ENCODE measurements at regions not wholly inside any gene's neighbourhood (a gene's known extent, or its start where the extent isn't known, plus 50 kb on each side); places are given as distances from the start of the nearest gene placed in this dataset.

GRCh38 chr18:38475686-38476085, 910.1 kb upstream of the CELF4 start:
- CTCF ChIA-PET: no interaction called here
- DNase-seq (ENCODE audit: extremely low spot score): no peak
- no peak for TF ChIP-seq ARNT (IDR thresholded peaks at IDR 0.05)
- no peak for TF ChIP-seq L3MBTL2 (conservative IDR thresholded peaks at IDR 0.05)
- no peak for TF ChIP-seq HDGF (IDR thresholded peaks at IDR 0.05; ENCODE audit: borderline replicate concordance)
- TF ChIP-seq CTBP1 (IDR thresholded peaks at IDR 0.05; ENCODE audit: borderline replicate concordance): no peak
- TF ChIP-seq ZNF384 (IDR thresholded peaks at IDR 0.05): no peak
- no peak for TF ChIP-seq SP1 (IDR thresholded peaks at IDR 0.05)
- TF ChIP-seq NFRKB (IDR thresholded peaks at IDR 0.05): no peak
- TF ChIP-seq TARDBP (IDR thresholded peaks at IDR 0.05): no peak
- TF ChIP-seq FOXM1 (IDR thresholded peaks at IDR 0.05; ENCODE audit: borderline replicate concordance): no peak
- no peak for TF ChIP-seq ELF4 (IDR thresholded peaks at IDR 0.05)
- TF ChIP-seq SUZ12 (IDR thresholded peaks at IDR 0.05): no peak
- TF ChIP-seq, protein P1, sequence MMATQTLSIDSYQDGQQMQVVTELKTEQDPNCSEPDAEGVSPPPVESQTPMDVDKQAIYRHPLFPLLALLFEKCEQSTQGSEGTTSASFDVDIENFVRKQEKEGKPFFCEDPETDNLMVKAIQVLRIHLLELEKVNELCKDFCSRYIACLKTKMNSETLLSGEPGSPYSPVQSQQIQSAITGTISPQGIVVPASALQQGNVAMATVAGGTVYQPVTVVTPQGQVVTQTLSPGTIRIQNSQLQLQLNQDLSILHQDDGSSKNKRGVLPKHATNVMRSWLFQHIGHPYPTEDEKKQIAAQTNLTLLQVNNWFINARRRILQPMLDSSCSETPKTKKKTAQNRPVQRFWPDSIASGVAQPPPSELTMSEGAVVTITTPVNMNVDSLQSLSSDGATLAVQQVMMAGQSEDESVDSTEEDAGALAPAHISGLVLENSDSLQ (IDR thresholded peaks at IDR 0.05): no peak
- TF ChIP-seq FOXK2 (IDR thresholded peaks at IDR 0.05): no peak
- TF ChIP-seq FOXA1 (IDR thresholded peaks at IDR 0.05): no peak
- no peak for TF ChIP-seq BHLHE40 (IDR thresholded peaks at IDR 0.05; ENCODE audit: borderline replicate concordance)
- TF ChIP-seq LEF1 (IDR thresholded peaks at IDR 0.05; ENCODE audit: borderline replicate concordance): no peak
- POLR2A ChIA-PET: no interaction called here

DNA sequence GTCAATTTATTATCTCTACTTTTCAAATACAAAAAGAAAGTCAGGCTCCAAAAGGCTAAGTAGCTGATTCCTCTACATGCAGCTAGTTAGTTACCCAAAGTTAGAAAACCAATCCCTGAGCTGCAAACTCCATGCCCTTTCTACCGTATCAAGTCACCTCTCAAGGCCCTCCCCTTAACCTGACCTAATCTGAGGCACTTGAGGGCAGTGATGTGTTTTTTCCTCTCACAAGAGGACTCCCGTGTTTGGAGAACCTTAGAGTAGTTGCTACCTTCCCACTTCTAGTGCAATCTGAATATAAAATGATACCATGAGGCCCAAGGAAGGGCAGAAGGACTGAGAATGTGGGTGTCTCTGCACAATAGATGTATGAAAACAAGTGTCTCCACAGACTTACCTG, 907.9 kb upstream of the CELF4 start:
- CTCF ChIA-PET: no interaction called here

GRCh38 chr18:38470421-38470820, 904.8 kb upstream of the CELF4 start:
- no peak for TF ChIP-seq FOXK2 (IDR thresholded peaks at IDR 0.05)
- TF ChIP-seq FOXM1 (IDR thresholded peaks at IDR 0.05; ENCODE audit: borderline replicate concordance): no peak
- TF ChIP-seq ARNT (IDR thresholded peaks at IDR 0.05): no peak
- TF ChIP-seq TARDBP (IDR thresholded peaks at IDR 0.05): no peak
- TF ChIP-seq BHLHE40 (IDR thresholded peaks at IDR 0.05; ENCODE audit: borderline replicate concordance): no peak
- no peak for TF ChIP-seq HDGF (IDR thresholded peaks at IDR 0.05; ENCODE audit: borderline replicate concordance)
- TF ChIP-seq CTBP1 (IDR thresholded peaks at IDR 0.05; ENCODE audit: borderline replicate concordance): no peak
- TF ChIP-seq L3MBTL2 (conservative IDR thresholded peaks at IDR 0.05): no peak
- TF ChIP-seq, protein P1 (IDR thresholded peaks at IDR 0.05): no peak
- no peak for TF ChIP-seq LEF1 (IDR thresholded peaks at IDR 0.05; ENCODE audit: borderline replicate concordance)
- no peak for TF ChIP-seq NFRKB (IDR thresholded peaks at IDR 0.05)
- POLR2A ChIA-PET: no interaction called here
- CTCF ChIA-PET: no interaction called here
- no peak for DNase-seq (ENCODE audit: extremely low spot score)

More for the DNA sequence above, 907.9 kb upstream of the CELF4 start:
- DNase-seq (ENCODE audit: extremely low spot score): no peak
- TF ChIP-seq ZNF384 (IDR thresholded peaks at IDR 0.05) (no peak), L3MBTL2 (conservative IDR thresholded peaks at IDR 0.05) (no peak), BHLHE40 (IDR thresholded peaks at IDR 0.05; ENCODE audit: borderline replicate concordance) (no peak), FOXM1 (IDR thresholded peaks at IDR 0.05; ENCODE audit: borderline replicate concordance) (no peak), TARDBP (IDR thresholded peaks at IDR 0.05) (no peak), FOXK2 (IDR thresholded peaks at IDR 0.05) (no peak), SUZ12 (IDR thresholded peaks at IDR 0.05) (no peak), LEF1 (IDR thresholded peaks at IDR 0.05; ENCODE audit: borderline replicate concordance) (no peak), ARNT (IDR thresholded peaks at IDR 0.05) (no peak), FOXA1 (IDR thresholded peaks at IDR 0.05) (no peak), HDGF (IDR thresholded peaks at IDR 0.05; ENCODE audit: borderline replicate concordance) (no peak), NFRKB (IDR thresholded peaks at IDR 0.05) (no peak)
- POLR2A ChIA-PET: no interaction called here

- no peak for TF ChIP-seq FOXA1 (IDR thresholded peaks at IDR 0.05)
- no peak for TF ChIP-seq FOXK2 (IDR thresholded peaks at IDR 0.05)
- TF ChIP-seq NFRKB (IDR thresholded peaks at IDR 0.05): no peak
- no peak for TF ChIP-seq SP1 (IDR thresholded peaks at IDR 0.05)
- no peak for TF ChIP-seq LEF1 (IDR thresholded peaks at IDR 0.05; ENCODE audit: borderline replicate concordance)
- TF ChIP-seq, protein P1 (IDR thresholded peaks at IDR 0.05): no peak
- no peak for TF ChIP-seq L3MBTL2 (conservative IDR thresholded peaks at IDR 0.05)
- no peak for TF ChIP-seq SUZ12 (IDR thresholded peaks at IDR 0.05)
- no peak for TF ChIP-seq ELF4 (IDR thresholded peaks at IDR 0.05)
- TF ChIP-seq ZNF384 (IDR thresholded peaks at IDR 0.05): no peak
- no peak for TF ChIP-seq HDGF (IDR thresholded peaks at IDR 0.05; ENCODE audit: borderline replicate concordance)
- TF ChIP-seq CTBP1 (IDR thresholded peaks at IDR 0.05; ENCODE audit: borderline replicate concordance): no peak
- TF ChIP-seq BHLHE40 (IDR thresholded peaks at IDR 0.05; ENCODE audit: borderline replicate concordance): no peak
- no peak for TF ChIP-seq TARDBP (IDR thresholded peaks at IDR 0.05)
- TF ChIP-seq ARNT (IDR thresholded peaks at IDR 0.05): no peak
- TF ChIP-seq FOXM1 (IDR thresholded peaks at IDR 0.05; ENCODE audit: borderline replicate concordance): no peak
- ChIA-PET CTCF (interaction anchor here (0.6 to 0.7 kb wide), 2 partner anchors 59 to 1800 kb away, joined by 3 read pairs; no protein-coding TSS in a partner anchor), POLR2A (no interaction called here)
- no peak for DNase-seq (ENCODE audit: extremely low spot score)
Observed at GRCh38 chr18:38466426-38466825, 900.8 kb upstream of the CELF4 start.

GRCh38 chr18:38464024-38464423, 898.4 kb upstream of the CELF4 start:
- CTCF ChIA-PET: no interaction called here
- POLR2A ChIA-PET: no interaction called here
- DNase-seq (ENCODE audit: extremely low spot score): no peak
- TF ChIP-seq, protein P1 (IDR thresholded peaks at IDR 0.05): no peak

DNA sequence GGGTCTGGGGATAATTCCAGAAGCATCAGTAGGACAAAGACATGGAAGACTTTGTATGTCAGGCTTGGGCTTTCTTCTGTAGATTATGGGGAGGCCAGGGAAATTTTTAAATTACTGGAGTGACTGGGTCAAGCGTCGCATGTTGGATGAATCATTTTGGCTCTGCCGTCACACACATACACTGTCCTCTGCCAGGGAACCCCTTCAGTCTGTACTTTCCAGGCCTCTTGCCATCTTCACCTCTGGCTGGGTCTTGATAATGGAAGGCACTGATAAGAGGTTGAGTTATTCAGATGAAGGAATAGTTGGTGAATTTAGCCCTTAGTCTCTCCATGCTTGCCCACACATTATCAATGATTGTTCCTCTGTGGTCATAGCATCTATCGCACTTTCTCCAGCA, 895.1 kb upstream of the CELF4 start:
- no peak for DNase-seq (ENCODE audit: extremely low spot score)
- CTCF ChIA-PET: no interaction called here
- no peak for TF ChIP-seq HDGF (IDR thresholded peaks at IDR 0.05; ENCODE audit: borderline replicate concordance)
- no peak for TF ChIP-seq ZNF384 (IDR thresholded peaks at IDR 0.05)
- TF ChIP-seq ARNT (IDR thresholded peaks at IDR 0.05): no peak
- TF ChIP-seq ELF4 (IDR thresholded peaks at IDR 0.05): no peak
- TF ChIP-seq, protein P1 (IDR thresholded peaks at IDR 0.05): no peak
- POLR2A ChIA-PET: no interaction called here

Measured in HEK293T (cell line).